GM21723 (cell line): ENCODE measurements at regions not wholly inside any gene's neighbourhood (a gene's known extent, or its start where the extent isn't known, plus 50 kb on each side); places are given as distances from the start of the nearest gene placed in this dataset.
"Not testable (repeated sequence)": the region's sequence is repeated elsewhere in the genome, so short reads cannot be mapped to it uniquely, and the experiment has no call there.

Source experiments
- ATAC-seq: cut with Tn5 transposase; IDR thresholded peaks from one replicate; pipeline ENCODE4 v1.9.1; 2021; ENCODE audit warnings: mild to moderate bottlenecking, moderate library complexity; ENCODE audit not compliant: unreplicated experiment

DNA sequence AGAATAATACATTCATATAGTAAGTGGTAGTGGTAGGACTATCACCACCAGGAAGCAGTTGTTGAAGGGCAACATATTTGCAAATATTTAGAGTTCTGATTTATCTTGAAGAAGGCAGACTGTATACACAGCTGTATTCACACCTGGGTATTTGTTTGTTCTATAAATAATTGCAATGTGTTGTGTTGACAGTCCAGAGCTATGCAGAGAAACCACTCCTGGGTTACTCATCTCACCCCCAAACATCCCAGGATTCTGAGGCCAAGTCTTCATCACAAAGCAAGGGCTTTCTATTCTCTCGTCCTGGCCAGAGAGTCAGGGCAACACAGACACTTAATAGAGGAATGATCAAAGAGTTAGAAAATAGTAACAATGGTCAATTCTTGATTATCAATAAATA lies 102.1 kb upstream of the FAT3 start:
- no peak for ATAC-seq

GRCh38 chr11:92111287-92111686 lies 113.3 kb upstream of the FAT3 start:
- no peak for ATAC-seq

DNA sequence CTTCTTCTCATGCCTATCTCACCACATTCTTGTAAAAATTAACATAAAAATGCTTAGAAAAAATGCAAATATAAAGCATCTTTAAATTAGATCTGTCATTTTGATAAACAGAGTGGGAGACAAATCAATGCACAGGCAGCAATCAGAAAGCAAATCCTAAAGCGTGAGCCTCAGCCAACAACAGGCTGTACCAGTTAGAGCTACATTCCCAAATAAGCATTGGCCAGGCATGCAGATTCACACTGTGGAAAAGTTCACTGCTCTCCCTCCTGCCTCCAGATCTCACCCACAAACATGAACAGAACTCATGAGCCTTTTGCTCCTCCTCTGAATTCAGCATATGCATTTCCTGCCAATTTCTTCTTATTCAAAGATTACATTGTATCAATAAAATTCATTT lies 115.2 kb upstream of the FAT3 start:
- no peak for ATAC-seq

DNA sequence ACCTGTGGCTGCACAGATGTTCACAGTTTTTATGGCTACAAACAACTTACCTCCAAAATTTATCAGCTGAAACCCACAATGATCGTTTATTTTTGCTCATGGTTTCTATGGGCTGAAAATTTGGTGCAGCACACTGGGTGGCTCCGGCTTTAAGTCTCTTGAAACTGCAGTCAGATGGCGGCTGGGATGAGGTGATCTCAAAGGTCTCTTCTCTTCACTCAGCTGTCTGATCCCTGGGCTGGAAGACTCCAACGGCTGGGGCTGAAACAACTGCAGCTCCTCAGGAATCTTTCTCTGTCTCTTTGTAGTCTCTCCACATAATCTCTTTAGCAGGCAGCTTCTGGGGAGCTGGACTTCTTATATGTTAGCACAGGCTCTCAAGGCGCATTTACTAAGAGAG lies 117.3 kb upstream of the FAT3 start:
- no peak for ATAC-seq

DNA sequence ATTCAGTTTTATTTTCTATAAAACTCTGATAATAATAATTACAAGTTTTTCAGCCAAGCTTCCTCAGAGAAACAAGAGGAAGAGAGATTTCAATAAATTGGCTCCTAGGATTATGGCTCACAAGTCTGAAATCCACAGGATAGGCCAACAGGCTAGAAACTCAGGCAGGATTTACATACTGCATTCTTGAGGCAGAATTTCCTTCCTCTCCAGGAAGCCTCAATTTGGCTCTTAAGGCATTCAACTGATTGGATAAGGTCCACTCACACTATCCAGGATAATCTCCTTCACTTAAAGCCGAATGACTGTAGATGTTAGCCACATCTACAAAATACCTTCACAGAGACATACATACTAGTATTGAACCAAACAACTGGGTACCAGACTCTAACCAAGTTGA lies 120.3 kb upstream of the FAT3 start:
- ATAC-seq: no peak

GRCh38 chr11:92101920-92102319 lies 122.7 kb upstream of the FAT3 start:
- ATAC-seq: no peak

DNA sequence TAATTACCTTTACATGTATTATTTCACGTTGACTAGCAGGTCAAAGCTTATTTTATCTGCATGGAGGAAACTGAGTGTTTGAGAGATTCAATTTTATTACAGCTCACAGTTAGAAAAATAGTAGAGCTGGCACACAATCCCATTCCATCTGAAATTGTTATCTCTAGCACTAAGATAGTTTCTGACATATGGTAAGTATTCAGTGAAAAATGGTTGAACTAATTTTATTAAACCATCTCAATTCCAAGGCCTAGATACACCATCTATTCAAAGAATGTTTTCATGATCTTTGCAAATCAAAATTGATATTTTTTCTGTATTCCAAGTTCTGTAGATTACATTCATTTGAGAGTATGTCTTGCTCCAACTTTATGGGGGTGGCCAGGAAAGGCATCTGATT lies 125.4 kb upstream of the FAT3 start:
- no peak for ATAC-seq

DNA sequence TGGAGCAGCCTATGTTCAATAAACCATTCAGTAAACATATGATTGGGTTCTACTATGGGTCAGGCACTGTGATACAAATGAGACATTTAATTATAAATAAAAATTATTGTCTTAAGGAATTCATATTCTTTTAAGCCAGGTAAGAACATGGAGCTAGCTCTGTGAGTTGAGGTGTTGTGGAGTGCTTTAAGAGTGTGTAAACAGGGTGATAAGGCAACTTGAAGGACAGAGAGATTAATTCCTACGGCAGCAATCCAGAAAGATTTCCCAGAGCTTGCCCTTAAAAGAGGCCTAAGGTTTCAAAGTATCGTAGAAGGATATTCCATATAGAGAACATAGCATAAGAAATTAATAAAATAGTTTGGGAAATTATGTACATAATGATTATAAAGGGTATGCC lies 126.4 kb upstream of the FAT3 start:
- ATAC-seq: no peak

DNA sequence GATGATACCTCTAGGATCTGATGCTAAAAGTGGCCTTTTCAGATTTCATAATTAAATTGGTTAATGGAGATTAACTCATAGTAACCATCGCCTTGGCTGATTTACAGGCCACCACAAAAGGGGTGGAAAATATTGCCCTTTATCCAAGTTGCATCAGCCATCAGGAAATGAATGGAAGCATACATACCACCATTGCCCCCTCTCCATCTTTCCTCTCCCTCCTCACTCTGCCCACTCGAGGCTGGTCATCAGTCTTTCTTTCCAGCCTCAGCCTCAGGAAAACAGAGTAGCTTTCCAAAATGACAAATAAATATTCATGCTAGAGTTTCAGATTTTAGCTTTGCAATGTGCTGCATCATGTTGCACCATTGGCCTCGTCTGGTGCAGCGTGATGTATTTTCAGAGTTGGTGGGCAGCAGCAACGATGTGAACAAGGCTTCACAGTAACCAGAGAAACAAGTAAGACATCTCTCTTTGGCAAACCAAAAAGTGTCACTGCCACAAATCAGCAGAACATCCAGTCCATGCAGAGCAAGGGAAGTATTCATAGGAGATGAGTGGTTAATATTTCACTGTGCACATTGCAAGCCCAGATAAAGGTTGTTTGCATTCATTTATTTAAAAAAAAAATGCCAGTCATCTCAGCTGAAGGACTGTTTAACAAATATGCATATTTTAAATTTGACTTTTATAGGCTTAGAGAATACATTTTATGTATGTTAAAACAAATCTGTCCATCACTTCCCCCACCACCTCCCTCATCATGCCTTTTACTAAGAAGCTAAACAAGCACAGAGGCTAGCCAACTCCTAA lies 136.7 kb upstream of the FAT3 start:
- ATAC-seq: no peak

GRCh38 chr11:92083123-92083522 lies 141.5 kb upstream of the FAT3 start:
- no peak for ATAC-seq

- no peak for ATAC-seq
Measured at GRCh38 chr11:92082652-92083051, 142.0 kb upstream of the FAT3 start.

DNA sequence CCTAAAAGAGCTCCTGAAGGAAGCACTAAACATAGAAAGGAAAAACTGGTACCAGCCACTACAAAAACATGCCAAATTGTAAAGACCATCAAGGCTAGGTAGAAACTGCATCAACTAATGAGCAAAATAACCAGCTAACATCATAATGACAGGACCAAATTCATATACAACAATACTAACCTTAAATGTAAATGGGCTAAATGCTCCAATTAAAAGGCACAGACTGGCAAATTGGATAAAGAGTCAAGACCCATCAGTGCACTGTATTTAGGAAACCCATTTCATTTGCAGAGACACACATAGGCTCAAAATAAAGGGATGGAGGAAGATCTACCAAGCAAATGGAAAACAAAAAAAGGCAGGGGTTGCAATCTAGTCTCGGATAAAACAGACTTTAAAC lies 150.1 kb upstream of the FAT3 start:
- ATAC-seq: not testable (repeated sequence)

- ATAC-seq: no peak
Measured at GRCh38 chr11:92071660-92072059, 153.0 kb upstream of the FAT3 start.

DNA sequence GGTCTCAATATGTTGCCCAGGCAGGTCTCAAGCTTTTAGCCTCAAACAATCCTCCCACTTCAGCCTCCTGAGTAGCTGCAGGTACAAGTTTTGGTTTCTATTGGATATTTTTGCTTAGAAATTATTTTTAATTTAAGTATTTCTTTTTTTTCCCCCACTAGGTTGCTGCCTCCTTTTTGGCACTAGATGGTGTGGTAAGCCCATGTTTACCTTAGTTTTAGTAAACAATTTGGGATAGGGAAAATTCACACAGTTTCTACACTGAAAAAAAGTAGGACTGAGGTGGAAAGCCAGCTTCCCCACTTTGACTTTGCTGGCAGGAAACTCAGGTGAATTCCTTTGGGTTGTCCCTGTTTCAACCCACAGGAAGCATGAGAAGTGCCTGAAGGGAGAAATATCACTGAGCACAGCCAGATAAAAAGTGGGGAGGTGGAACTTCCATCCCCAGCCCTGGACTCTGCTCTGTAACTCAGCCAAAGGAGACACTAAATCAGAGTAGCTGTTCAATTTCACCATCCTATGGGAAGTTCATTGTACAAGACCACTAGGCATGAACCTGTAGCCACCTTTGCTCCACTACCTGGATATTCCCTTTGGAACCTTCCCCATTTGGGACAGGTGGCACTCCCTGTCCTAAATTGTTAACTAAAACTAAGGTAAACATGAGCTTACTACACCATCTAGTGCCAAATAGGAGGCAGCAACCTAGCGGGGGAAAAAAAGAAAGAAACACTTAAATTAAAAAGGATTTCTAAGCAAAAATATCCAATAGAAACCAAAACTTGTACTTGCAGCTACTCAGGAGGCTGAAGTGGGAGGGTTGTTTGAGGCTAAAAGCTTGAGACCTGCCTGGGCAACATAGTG lies 154.4 kb upstream of the FAT3 start:
- ATAC-seq: no peak

DNA sequence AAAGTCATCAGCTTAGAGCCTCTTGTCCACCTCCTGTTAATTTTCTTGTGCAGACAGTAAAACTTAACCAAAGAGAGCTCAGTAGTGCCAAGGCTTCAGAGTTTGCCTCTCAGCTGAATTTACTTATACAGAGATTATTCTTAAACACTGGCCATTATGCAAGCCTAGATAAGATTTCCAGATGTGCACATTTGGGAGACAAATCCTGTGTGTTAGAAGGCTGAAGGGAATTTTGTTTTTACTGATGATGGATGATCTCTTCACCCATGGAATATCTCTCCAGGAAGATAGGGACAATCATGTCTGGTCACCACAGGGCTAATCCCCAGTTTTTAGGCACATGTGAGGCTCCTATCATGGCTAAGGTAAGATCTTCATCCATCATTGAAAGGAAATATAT lies 157.6 kb upstream of the FAT3 start:
- ATAC-seq: no peak

- ATAC-seq: no peak
Measured at GRCh38 chr11:92061456-92062062, 163.1 kb upstream of the FAT3 start.

DNA sequence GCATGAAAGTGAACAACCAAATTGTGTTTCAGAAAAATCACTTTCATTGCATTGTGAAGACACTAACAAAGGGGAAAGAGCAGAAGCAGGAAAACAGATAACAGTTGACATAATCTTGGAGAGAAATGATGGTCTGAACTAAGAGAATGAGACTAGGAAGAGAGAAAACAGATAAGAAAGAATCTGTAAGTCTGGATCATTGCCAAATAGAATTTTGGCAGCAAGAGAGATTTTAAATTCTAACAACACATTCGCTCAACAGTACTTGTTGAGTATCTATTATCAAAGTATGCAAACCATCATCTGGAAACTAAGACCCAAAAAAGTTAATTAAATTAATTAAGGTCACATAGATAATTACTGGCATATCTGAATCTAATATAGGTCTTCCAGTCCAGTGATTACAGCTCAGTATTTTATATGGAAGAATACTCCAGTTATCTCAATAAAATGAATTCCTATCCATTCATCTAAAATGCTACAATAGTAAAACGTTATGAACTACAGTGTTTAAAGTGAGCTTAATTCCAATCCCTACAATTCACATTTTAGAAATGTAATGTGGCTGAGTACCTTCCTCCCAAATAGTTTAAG lies 166.7 kb upstream of the FAT3 start:
- no peak for ATAC-seq

DNA sequence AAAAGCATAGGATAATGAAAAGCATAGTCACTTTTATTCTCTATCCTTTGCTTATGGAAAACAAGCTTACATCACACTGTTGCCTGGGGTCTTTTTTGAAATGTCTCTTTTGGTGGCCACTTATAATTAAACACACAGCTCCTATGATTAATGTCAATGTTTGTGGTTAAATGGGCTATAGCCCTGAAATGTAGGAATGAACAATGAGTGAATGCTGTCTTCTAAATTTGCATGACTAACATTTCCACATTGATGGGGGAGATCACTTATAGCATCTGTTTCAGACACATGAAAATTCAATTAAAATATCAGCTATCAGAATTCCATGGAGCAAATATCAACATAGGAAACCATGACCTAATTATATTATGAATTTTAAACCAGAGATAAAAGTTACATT lies 171.4 kb upstream of the FAT3 start:
- ATAC-seq: no peak

- no peak for ATAC-seq
Measured at GRCh38 chr11:92050305-92050704, 174.3 kb upstream of the FAT3 start.

DNA sequence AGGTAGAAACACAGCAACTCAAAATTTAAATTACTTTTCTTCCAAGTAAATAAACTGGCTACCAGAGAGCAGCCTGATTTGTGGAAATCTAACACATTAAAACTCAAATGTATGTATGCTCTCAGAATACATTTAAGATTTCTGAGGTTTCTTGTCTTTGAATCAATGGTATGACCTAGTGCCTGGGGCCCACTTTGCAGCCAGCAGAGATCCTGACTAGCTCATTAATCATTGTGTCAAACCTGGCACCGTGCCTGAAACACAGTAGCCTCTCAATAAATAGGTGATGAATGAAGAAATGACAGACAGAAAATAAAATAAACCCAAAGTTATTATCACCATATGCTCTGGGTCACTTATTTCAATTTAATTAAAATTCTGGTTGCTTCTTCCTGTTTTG lies 176.2 kb upstream of the FAT3 start:
- ATAC-seq: no peak

DNA sequence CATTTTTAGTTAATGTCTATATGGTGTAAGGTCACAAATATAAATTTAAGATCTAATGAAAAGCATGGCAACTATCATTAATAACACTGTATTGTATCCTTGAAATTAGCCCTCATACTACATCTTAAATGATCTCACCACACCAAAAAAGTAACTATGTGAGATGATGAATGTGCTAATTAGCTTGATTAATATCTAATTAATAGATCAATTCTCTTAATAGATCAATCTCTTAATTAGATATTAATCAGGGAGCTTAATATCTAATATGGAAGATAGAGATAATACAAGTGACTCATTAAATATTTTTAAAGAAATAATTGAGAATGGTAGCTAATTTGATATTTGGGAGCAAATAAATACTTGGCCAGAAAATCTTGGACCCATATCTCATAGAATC lies 178.5 kb upstream of the FAT3 start:
- ATAC-seq: no peak
